NCI-H1092 (cell line): ENCODE measurements at regions not wholly inside any gene's neighbourhood (a gene's known extent, or its start where the extent isn't known, plus 50 kb on each side); places are given as distances from the start of the nearest gene placed in this dataset.

Experiments used
- DNase-seq: peaks from one replicate; lab custom pipeline; 2025; lab: John Stamatoyannopoulos, UW

DNA sequence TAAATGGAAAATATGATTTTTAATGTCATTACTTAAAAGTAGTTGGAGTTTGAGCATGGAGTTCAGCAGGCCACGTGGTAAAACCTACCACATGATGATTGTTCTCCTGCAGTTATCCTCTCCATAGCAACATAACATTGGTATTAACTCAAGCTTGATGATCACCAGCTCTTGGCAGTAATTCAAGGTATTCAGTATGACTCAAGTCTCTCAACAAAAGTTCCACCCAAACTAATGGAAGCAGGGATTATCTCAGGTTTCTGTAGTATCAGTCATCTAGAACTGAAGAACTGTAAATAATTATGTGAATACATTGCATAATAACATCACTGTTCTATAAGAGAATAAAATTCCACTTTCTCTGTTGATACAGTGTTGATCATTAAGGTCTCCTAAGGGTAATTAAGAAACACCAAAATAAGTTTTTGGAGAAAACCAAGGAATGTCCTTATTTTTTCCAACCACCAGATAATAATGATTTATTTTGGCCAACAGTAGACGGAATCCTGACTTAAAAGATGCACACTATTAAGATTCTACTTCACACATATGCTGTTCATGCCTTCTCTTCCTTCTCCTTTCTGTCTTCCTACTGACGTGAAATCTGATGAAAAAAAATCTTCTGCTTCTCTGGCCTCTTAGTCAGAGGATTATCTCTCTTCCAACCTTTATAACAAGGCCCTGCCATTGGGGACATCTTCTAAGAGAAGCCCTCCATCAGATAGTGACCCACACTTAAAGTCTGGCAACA lies 1092.3 kb downstream of the EFNB2 start:
- DNase-seq: no peak

DNA sequence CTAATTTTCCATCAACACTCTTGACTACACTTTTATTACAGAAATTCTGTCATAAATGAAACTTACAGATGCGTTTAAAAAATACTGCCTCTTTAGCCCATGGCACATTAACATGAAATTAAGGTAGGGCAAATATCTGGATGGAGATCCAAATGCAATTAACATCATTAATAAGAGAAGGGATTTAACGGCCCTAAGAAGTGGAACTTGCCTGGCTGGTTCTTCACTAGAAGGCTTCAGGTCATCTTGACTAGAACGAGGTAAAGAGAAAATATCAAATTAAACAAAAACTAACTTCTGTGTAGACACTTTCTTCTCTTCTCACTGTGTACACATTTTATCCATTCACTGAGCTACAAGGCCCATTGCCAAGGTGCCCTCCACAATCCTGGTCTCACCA lies 1093.4 kb downstream of the EFNB2 start:
- no peak for DNase-seq

DNA sequence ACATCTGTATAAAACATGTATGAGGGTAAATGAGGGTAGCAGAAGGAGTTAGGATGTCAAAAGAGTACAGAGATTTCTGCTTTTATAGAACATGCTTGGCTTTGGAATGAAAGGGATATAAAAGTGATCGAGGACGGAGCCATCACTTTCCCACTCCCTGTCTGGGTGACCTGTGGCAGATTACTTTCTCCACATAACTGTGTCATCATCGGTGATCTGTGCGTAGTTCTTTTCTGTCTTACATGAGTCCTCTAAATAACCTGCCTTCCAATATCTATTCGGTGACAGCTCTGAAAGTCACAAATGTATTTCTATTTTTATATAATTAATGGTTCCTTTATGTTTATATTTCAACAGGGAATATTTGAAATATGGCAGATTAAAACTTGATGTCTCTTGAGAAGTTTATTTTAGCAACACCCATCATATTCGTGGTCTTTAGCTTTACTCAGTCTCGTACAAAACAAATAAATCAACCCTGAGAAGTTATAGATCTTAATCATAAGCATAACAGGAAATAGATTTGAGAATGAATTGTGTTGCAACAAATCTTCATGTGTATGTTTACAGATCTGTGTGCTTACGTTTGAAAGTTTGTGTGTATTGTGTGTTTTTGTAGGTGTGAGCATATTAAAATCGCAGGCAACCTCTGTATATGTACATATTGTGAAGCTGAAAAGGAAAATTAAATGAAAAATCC lies 1094.3 kb downstream of the EFNB2 start:
- no peak for DNase-seq

DNA sequence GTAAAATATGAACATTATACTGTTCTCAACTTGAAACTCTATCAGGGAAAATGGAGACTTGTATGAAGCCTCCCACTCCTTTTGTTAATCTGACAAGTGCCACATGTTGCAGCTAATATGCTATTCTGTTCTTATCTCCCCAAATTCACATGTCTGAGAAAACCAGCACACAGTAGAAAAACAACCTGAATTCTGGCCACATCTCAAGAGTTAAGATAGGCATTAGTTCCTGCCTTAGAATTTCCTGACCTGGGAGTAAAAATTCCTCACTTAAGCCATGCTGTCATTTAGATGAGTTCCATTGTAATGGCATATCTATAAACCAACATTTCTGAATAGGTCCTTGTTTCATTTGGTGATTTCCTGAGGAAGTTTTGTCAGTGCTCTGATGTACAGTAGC lies 1098.5 kb downstream of the EFNB2 start:
- DNase-seq: no peak

DNA sequence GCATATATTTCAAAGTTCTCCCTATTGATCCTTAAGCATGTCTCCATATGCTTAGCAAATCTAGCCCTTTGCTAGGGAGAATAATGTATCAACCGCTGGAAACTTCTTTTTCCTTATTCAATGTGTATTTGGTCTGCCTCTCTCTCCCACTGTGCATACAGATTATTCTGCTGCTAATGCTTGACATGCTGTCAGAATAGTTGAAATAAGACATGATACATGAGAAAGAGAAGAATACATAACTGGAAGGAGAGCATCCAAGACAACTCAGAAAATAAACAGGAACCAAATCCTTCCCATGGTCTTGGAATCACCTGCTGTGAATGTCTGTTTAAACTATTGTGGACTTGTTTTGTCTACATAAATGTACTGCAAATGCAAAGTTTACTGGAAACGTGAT lies 1103.0 kb downstream of the EFNB2 start:
- no peak for DNase-seq

DNA sequence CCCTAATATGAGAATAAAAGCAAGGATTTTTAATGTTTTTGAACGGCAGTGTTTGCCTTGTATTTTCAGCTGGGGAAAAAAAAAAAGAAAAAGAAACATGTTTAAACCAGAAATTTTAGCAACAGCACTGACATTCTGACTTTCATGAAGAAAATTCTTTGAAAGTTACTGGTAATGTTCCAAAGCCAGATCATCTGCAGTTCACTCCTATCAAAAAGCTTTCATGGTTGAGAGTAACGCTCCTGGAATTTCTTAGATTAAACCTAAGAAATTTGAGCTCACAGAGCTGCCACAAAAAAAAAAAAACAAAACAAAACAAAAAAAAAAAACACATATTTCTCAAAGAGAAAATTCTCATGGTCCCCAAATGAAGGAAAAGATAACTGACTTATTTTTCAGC lies 1106.7 kb downstream of the EFNB2 start:
- no peak for DNase-seq

DNA sequence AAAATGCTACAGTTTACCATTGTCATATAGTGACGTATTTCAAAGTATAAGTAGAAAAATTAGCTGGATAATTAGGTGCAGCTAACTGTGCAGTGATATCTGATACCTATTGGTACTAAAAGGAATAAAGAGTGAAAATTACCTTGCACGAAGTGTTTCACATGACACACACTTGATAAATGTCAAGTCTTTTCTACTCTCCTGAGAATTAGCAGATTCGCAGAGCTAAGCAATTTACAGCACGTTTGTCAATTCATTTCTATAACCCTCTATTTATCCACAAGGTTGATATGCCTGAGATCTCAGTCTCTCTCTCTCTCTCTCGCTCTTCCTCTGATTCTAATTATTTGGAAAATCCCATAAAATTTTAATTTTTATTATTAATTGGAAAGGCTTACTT lies 1109.0 kb downstream of the EFNB2 start:
- DNase-seq: no peak

DNA sequence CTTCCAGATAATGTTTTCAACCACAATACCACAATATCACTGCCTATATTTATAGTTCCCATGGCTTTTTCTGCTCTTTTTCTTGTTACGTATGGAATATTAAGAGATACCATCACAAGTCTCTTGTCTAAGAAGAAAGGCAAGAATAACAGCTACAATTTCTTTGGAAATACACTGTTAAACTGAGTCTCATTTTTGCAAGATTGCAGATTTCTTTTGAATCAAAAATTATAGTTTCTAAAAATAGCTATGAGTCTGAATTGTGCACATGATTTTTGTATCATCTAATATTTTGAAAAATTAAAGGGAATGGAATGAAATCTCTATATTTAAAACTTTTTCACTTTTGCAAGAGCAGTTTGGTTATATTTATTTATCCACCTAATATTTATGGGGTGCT lies 1120.8 kb downstream of the EFNB2 start:
- DNase-seq: no peak

DNA sequence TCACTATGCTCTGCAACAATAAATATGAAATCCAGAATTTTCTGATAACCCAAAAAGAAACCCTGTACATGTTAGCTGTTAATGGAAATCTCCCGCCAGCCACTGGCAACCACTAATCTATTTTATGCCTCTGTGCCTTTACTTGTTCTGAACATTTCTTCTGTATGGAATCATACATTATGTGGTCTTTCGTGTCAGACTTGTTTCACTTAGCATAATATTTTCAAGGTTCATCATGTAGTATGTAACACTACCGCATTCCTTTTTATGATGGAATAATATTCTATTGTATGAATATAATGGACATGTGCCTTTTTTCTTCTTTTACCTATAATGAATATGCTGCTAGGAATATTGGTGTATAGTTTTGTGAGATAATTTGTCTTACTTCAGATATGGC lies 1123.3 kb downstream of the EFNB2 start:
- no peak for DNase-seq

DNA sequence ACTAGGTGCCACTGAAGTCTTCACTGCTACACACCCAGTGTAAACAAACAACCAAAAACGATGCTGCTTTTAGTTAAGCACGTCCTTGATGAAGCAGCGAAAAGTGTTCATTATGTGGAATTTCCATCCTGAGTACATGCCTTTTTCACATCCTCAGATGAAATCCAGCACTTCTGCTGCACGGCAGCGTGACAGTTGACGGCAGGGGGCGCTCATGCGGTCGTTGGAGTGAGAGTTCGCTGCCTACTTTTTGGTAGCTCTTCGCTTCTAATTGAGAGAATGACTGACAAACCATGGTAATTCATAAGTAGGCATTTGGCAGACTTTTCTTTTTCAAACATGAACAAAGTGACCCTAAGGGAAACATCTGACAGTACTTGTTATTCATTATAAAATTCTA lies 1124.9 kb downstream of the EFNB2 start:
- DNase-seq: no peak

DNA sequence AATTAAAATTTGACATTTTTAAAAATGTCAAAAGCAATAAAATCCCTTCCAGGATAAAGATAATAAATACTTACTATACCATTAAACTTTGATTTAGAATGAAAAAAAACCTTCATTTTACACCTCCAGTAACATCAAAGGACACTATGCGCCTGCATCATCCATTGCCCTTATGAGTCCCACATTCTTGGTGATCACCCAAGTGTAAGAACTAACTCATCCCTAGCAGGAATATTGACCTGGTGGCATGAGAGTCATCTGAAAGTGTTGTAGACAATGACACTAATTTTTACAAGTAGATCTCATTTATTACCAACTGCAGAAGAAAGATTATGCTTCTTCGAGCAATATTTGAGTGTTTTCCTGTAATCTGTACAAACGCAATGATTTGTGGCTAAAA lies 1128.9 kb downstream of the EFNB2 start:
- DNase-seq: no peak

DNA sequence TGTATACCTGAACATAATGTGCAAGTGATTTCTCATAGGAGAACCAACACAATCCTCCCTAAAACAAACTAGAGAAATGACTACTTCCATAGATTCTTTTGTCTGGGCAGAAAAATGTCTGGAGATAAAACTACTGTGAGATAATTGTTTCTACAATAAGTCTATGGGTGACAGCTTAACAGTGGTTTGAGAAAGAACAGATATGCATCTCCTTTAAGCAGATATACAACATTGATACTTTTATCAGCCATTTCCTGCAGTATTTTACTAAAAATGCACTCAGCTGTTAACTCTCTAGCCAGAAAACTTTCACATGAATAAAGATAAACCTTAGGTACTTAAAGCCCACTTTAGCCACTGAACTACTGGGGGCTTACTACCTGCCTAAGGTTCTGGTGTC lies 1132.4 kb downstream of the EFNB2 start:
- DNase-seq: no peak

DNA sequence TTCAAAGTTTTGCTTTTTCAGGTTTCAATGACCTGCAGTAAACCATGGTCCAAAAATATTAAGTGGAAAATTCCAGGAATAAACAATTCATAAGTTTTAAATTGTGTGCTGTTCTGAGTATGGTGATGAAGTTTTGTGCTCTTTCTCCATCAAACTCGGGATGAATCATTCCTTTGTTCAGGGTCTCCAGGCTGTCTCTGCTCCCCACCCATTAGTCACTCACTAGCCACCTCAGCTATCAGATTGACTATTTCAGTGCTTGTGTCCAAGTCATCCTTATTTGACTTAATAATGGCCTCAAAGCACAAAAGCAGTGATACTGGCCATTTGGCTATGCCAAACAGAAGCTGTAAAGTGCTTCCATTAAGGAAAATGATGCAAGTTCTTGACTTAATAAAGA lies 1140.4 kb downstream of the EFNB2 start:
- no peak for DNase-seq

DNA sequence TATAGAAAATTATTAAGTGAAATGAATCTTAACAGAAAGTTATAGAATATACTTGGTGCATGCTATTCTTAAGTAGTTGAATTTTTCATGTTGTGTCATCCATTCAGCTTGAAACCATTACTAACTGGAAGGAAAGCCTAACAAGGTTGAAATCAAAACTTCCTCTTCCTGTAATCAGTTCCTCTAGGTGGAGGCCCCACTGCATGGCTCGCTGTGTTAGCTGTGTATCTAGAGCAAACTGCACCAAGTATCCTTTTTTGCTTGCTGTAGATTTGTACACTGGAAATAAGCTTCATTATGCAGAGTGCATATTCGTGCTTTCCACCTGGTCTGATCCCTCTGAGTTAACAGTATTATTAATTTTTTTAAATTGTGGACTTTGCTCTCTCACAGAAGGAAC lies 1146.1 kb downstream of the EFNB2 start:
- no peak for DNase-seq

DNA sequence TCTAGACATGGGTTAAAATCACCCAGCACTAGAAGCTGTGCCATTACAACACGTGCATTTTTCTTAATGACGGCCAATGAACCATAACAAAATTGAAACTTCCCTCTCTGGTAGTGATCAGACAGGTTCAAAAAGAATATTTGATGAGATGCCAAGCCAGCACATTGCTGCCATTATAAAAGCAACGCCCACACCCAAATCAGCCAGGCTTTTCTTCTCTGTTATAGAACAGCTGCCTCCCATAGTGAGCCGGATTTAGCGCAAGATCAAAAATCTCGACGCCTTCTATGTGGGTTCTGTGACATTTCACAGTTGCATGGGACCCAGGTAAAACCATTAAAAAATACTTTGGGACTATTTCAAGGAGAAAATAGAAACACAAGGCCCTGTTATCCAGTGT lies 1158.0 kb downstream of the EFNB2 start:
- no peak for DNase-seq

DNA sequence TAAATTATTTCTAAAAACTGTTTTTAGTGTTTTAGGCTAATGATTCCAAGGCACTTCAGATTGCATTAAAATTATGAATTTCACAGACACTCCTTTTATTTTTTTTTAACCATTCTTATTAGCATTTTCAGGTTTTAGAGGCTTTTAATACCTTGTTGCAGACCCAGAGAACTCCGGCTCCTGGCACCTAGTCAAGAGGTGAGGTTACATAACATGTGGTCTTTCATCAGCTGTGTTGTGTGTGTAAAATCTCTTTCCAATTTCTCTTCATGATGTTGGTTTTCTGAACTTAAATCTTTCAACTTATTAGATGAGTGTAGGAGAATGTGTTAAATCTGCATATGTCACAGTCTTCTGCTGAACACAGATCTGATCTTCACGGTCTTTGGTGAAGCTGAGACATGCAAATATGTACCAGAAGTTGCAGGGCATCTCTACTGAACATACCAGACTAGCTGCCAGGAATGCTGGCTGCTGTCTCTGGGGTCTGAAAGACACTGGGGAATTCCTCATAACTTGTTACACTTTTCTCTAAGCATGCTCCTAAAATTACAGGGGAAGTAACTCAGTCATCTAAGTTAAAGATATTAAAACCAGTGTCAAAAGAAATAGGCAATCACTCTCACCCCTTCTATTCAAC lies 1165.3 kb downstream of the EFNB2 start:
- no peak for DNase-seq

DNA sequence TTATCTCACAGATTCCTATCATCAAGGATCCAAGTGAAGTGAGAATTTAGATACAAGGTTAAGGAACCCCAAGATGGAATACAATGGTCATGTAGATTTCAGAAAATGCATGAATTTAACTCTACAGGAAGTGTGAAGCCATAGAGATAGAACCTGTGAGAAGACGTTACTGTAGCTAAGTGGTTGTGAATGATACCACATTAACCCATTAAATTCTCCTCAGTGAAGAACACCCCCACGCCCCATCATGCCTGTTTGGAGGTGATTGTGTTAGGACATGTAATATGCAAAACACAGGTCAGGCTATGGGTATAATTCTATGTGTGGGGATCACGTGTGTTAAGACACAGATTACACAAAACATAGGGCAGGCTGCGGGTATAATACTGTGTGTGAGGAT lies 1166.7 kb downstream of the EFNB2 start:
- DNase-seq: no peak

DNA sequence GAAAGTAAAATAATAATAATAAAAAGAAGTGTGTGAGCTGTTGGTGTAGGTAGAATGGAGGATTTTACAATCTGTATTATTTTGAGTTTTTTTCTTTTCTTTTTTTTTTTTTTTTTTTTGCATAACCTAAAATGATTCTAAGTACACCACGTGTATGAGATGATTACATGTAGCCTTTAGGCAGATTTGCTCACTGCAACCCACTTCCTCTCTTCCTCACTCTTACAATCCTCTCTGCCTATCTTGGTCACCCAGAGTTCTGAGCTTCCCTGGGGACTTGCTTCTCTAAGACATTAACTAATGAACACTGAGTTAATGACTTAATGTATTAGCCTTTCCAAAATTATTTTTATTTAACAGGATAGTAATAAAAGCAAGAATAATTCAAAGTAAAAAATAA lies 1169.6 kb downstream of the EFNB2 start:
- DNase-seq: no peak

DNA sequence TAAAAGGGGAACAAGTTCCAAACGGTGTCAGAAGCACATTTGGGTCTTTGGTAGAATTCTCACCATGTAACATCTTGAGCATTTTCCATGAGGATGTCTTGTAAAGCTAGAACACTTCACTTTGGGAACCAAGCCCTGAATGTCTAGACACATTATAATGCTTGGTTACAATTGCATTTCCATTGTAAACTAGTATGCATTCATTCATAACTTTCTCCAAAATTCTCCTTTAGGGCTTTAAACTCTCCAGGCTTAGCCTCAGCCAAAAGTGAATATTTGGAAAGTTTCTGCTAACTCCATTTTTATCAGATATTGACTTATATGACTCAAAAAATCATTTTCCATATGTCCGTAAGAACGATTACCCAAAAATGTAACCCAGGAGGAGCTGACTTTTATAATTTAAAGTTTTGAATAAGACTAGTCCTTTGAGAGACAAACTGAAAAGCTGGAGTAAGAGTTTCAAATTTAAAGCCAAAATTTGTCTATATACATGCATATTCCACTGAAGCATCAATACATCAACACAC lies 1170.4 kb downstream of the EFNB2 start:
- no peak for DNase-seq

DNA sequence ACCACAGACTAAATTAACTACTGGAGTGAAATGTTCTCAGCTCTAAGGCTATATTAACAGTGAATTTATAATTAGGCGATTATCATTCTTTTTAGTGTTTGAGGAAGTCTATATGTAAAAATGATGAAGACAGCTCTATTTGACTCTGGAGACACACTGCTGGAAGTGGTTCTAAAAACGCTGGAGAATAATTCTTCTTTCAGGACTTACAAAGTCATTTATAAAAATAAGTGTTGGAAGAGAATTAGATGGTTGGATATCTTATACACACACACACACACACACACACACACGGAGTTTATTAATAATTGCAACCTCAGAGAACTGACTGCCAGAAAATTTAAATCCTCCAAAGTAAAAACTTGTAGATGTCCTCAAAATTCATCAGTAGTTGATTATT lies 1171.3 kb downstream of the EFNB2 start:
- DNase-seq: no peak

DNA sequence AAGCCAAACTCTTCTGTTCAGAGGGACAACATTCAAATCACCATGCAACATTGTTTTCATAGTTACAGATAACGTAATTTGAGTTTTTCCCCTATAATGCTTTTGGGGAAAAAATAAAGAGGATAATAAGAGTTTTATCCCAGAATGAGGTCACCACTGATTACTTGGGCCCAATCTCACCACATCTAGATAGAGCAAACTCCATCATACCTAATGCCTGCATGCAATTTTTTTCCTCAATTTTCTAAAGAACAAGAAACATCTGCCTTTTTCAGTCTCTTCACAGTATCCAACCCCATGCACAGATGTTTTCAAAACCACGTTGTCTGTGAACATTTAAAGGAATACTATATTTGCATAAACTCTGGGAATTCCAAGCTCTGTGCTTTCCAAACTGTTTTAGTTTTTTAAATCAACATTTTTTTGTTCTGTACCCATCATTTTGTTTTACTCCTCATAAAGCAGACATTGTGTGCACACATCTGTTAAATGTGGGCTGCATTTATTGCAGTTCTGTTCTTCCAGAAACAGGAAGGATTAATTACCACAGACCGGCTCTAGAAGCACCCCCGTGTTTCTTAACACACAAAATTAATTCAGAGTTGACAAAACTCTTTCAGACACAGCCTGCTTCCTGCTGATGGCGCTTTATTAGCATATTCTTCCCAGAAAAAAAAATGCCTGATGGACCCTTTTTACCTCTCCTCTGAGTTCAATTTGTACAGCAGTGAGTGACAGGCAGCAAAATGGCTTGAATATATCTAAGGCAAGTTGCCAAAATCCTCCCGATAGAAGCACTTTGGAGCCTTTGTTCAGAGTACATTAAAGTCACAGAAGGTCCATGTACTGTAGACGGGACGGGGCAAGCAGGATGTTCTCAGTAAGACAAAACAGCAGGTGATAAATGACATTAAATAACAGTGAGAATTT lies 1171.9 kb downstream of the EFNB2 start:
- no peak for DNase-seq

DNA sequence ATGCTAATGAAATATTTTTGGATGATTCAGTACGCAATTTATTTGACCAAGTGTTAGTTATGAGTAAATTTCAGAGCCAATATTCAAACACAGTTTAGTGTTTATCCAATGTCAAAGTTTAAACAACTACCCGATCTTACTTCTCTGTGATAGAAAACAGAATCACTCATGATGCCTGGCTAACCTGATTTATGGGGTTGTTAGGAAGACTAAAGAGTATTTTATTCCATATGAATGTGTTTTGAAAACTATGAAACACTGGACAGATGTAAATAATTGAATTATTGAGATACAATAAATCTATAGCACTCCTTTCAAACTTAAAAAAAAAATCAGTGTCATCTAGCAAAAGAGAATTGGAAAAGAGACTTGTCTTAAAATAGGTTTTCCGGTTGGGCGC lies 1181.8 kb downstream of the EFNB2 start:
- DNase-seq: no peak
